Osteoblast (primary cell): ENCODE measurements at regions not wholly inside any gene's neighbourhood (a gene's known extent, or its start where the extent isn't known, plus 50 kb on each side); places are given as distances from the start of the nearest gene placed in this dataset.

Experiments used
- DNase-seq: peaks from one replicate; pipeline ENCODE4 v3.0.0; 2011; ENCODE audit warnings: low spot score, mixed read lengths; ENCODE audit not compliant: insufficient read length; ENCODE audit errors: missing footprints
- H2AFZ ChIP-seq: 2 replicates; pipeline ENCODE4 v1.6.0; 2011; ENCODE audit warnings: mild to moderate bottlenecking, low read length
- H3K27ac ChIP-seq: 2 replicates; pipeline ENCODE4 v1.5.1; 2011; ENCODE audit warnings: mild to moderate bottlenecking, low read depth, low read length, moderate library complexity
- H3K27me3 ChIP-seq: 2 replicates; pipeline ENCODE4 v1.6.0; 2012; ENCODE audit warnings: mild to moderate bottlenecking, control low read depth, inconsistent platforms, low read length, moderate library complexity; ENCODE audit not compliant: insufficient read depth
- H3K36me3 ChIP-seq: 2 replicates; pipeline ENCODE4 v1.5.1; 2011; ENCODE audit warnings: mild to moderate bottlenecking, low read length, control low read depth, moderate library complexity; ENCODE audit not compliant: insufficient read depth
- H3K4me1 ChIP-seq: 2 replicates; pipeline ENCODE4 v1.5.1; 2011; ENCODE audit warnings: mild to moderate bottlenecking, low read length, control low read depth, moderate library complexity; ENCODE audit not compliant: insufficient read depth
- H3K4me2 ChIP-seq: 2 replicates; pipeline ENCODE4 v1.6.0; 2011; ENCODE audit warnings: mild to moderate bottlenecking, low read length; ENCODE audit not compliant: insufficient read depth
- H3K4me3 ChIP-seq: fragments of 200-600 bp; sonication (generic); 3 replicates; pipeline ENCODE4 v1.5.1; 2012; ENCODE audit warnings: mild to moderate bottlenecking, low read length, inconsistent platforms; ENCODE audit not compliant: insufficient read depth
- H3K79me2 ChIP-seq: 2 replicates; pipeline ENCODE4 v1.6.0; 2012; ENCODE audit warnings: mild to moderate bottlenecking, low read length, control low read depth, inconsistent platforms; ENCODE audit not compliant: insufficient read depth
- H3K9me3 ChIP-seq: 2 replicates; pipeline ENCODE4 v1.5.1; 2011; ENCODE audit warnings: low read depth, low read length, control low read depth
- H4K20me1 ChIP-seq: 2 replicates; pipeline ENCODE4 v1.6.0; 2012; ENCODE audit warnings: mild to moderate bottlenecking, low read length, control low read depth; ENCODE audit not compliant: insufficient read depth
- CTCF ChIP-seq: IDR thresholded peaks from 2 replicates; pipeline ENCODE4 v1.5.1; 2011; ENCODE audit warnings: mild to moderate bottlenecking, low read depth, low read length, moderate library complexity; ENCODE audit errors: extremely low read depth

GRCh38 chr4:4603592-4603991 is 61.7 kb upstream of the STX18 start:
- Histone ChIP-seq H3K79me2 (no peaks in the 10 kb centered on the region), H3K27ac (no peak overlapping the region), H3K4me2 (no peak overlapping the region), H3K36me3 (no peaks in the 10 kb centered on the region), H3K4me3 (no peak overlapping the region), H3K27me3 (no peaks in the 10 kb centered on the region), H3K4me1 (no peaks in the 10 kb centered on the region), H2AFZ (no peak overlapping the region), H4K20me1 (no peaks in the 10 kb centered on the region), H3K9me3 (no peaks in the 10 kb centered on the region)
- DNase-seq: no peak
- no peak for TF ChIP-seq CTCF

GRCh38 chr4:4603067-4603466 is 61.2 kb upstream of the STX18 start:
- Histone ChIP-seq H3K79me2 (no peaks in the 10 kb centered on the region), H3K36me3 (no peaks in the 10 kb centered on the region), H3K4me3 (no peak overlapping the region), H3K4me2 (no peak overlapping the region), H3K27me3 (no peaks in the 10 kb centered on the region), H3K27ac (no peak overlapping the region), H2AFZ (no peak overlapping the region), H3K9me3 (no peaks in the 10 kb centered on the region), H3K4me1 (no peaks in the 10 kb centered on the region), H4K20me1 (no peaks in the 10 kb centered on the region)
- TF ChIP-seq CTCF: no peak
- DNase-seq: no peak

GRCh38 chr4:4602468-4602867 is 60.6 kb upstream of the STX18 start:
- TF ChIP-seq CTCF: no peak
- no peaks in the 10 kb centered on the region for H3K4me1 ChIP-seq

GRCh38 chr4:4601803-4602369 is 60.0 kb upstream of the STX18 start:
- H3K9me3 ChIP-seq: no peaks in the 10 kb centered on the region
- H3K27me3 ChIP-seq: no peaks in the 10 kb centered on the region
- H3K79me2 ChIP-seq: no peaks in the 10 kb centered on the region
- H3K27ac ChIP-seq: no peak overlapping the region
- no peaks in the 10 kb centered on the region for H3K4me1 ChIP-seq
- no peak overlapping the region for H3K4me3 ChIP-seq
- DNase-seq: no peak
- H2AFZ ChIP-seq: no peak overlapping the region
- H3K4me2 ChIP-seq: no peak overlapping the region
- no peaks in the 10 kb centered on the region for H4K20me1 ChIP-seq
- TF ChIP-seq CTCF: no peak
- no peaks in the 10 kb centered on the region for H3K36me3 ChIP-seq

More at GRCh38 chr4:4602468-4602867, 60.6 kb upstream of the STX18 start:
- Histone ChIP-seq H3K4me2 (no peak overlapping the region), H2AFZ (no peak overlapping the region), H3K79me2 (no peaks in the 10 kb centered on the region), H3K9me3 (no peaks in the 10 kb centered on the region), H3K27ac (no peak overlapping the region), H3K27me3 (no peaks in the 10 kb centered on the region), H3K36me3 (no peaks in the 10 kb centered on the region), H3K4me3 (no peak overlapping the region), H4K20me1 (no peaks in the 10 kb centered on the region)
- DNase-seq: no peak
